Esophagus mucosa (tissue), 1 donor: ENCODE measurements at regions not wholly inside any gene's neighbourhood (a gene's known extent, or its start where the extent isn't known, plus 50 kb on each side); places are given as distances from the start of the nearest gene placed in this dataset.

ENCODE experiments used
- ATAC-seq: fragments of 200-7000 bp; cut with Tn5 transposase; one replicate; pipeline ENCODE4 v1.9.1; 2020
- donor health status: DM: yes; HTN: yes; CAD: no.

DNA sequence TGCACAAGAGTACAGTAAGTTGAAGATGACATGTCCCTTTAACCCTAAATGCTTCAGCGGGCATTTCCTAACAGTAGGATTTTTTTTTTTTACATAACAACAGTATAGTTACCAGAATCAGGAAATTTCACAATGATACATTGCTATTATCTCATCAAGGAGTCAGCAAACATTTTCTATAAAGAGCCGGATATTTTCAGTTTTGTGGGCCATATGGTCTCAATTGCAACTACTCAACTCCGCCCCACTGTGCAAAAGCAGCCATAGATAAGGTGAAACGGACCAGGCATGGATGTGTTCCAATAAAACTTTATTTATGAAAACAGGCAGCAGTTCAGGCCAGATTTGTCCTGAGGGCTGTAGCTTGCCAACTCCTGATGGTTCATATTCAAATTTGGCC is 130.6 kb downstream of the SMAD6 start:
- ATAC-seq = no peak

DNA sequence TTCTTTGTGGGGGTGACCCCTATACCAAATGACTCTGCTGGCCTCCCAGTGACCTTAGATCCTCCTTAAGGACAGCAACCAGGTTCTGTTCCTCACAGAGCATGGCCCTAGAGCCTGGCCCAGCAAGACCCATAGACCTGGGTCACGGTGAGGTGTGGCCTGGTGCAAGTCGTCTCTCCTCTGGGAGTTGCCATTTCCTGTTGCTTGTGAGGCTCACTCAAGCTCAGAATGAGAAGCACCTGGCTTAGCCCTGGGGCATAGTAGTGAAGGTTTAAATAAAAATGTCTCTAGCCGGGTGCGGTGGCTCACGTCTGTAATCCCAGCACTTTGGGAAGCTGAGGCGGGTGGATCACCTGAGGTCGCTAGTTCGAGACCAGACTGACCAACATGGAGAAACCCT is 131.3 kb downstream of the SMAD6 start:
- ATAC-seq = peak; percentile 72

GRCh38 chr15:66833803-66834202 is 131.8 kb downstream of the SMAD6 start:
- no peak for ATAC-seq

DNA sequence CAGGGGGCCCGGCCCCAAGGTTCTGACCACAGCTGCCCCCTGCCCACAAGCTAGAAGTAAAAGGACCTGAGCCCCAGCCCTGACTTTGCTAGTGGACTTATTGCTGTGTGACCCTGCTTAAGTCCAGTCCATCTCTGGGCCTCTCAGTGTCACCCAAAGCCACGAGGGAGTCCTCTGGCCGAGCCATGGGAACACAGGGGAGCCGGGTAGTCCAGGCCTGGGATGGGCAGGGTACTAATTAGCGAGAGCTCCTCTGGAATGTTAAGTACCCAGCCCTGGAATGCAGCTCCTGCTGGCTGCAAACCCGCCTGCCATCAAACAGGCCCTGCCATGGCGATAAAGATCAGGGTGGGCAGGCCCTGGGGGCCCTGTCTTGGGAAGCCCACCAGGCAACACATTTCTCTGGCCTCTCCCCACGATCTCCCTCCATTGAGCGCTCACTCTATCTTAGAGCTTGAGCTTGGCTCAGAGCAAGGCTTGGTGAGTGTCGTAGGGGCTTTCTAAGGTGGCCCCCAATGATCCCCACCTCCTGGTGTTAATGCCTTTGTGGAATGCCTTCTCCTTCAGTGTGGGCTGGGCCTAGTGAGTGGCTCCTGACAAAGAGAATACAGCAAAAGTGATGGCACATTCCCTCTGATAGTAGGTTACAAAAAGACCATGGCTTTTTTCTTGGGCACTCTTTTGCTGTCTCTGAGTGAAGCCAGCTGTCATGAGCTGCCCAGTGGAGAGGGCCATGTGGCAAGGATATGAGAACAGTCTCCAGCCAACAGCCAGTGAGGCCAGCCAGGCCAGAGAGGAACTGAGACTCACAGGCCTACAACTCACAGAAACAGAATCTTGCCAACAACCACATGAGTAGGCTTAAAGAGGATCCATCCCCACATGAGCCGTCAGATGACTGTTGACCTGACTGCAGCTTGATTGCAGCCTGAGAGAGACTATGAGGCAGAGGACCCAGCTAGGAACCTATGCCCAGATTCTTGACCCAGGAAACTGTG is 133.1 kb downstream of the SMAD6 start:
- ATAC-seq = no peak

DNA sequence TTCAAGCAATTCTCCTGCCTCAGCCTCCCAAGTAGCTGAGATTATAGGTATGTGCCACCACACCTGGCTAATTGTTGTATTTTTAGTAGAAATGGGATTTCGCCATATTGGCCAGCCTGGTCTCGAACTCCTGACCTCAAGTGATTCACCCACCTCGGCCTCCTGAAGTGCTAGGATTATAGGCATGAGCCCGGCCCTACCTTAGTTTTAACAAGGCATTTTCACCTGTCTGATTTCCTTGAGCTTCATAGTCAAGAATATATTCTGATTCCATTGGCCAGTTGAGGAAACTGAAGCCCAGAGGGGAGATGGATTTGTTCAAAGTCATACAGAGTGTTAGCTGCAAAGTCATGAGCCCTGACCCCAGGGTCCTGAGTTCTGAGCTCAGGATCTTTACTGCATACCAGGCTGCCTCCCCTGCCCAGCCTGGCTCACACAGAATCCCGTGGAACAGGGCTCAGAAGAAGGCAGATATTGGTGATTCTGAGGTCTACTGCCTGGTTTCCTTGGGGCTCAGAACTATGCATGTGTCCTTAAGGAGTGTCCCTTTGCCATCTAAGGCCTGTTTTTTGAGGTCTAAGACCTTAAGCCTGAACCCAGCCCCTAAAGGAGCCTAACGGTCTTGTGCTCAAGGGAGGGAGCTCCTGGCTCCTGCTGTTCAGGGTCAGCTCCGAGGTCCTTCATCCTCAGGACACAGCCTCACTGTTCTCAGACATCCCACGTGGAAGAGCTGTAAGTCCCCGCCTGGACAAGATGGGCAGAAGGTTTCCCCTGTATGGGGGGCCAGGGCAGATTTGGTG is 134.4 kb downstream of the SMAD6 start:
- ATAC-seq = no peak

GRCh38 chr15:66838202-66838601 is 136.2 kb downstream of the SMAD6 start:
- no peak for ATAC-seq

GRCh38 chr15:66838671-66839239 is 136.7 kb downstream of the SMAD6 start:
- ATAC-seq = no peak

DNA sequence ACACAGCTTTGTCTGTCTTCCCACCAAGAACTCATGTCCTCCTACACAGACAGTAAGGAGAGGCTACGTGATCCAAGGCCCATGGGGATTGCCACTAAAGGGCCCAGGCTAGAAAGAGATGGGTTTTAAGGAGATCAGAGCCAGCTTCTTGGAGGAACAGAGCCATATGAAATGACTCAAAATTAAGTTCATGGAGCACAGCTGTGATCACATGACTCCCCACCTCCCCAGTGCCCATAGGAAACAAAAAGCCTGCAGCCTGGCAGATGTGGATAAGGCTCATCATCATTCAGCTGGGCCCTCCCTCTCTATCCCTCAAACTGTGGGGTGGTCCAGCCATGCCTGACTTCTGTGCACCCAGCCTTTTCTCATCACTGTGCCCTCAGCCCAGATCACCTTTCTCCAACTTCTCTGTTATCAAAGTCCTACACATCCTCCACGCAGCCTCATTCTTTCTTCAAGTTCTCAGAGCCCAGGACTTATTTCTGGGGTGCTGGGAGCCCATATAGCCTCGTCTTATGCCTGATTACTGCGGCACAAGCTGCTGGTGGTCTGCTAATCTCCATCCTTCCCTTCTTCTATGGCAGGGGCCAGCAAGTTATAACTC is 137.6 kb downstream of the SMAD6 start:
- ATAC-seq = no peak

GRCh38 chr15:66840615-66841390 is 138.8 kb downstream of the SMAD6 start:
- ATAC-seq = no peak

- ATAC-seq = peak; percentile 94
Observed at GRCh38 chr15:66841953-66842681, 140.1 kb downstream of the SMAD6 start.

DNA sequence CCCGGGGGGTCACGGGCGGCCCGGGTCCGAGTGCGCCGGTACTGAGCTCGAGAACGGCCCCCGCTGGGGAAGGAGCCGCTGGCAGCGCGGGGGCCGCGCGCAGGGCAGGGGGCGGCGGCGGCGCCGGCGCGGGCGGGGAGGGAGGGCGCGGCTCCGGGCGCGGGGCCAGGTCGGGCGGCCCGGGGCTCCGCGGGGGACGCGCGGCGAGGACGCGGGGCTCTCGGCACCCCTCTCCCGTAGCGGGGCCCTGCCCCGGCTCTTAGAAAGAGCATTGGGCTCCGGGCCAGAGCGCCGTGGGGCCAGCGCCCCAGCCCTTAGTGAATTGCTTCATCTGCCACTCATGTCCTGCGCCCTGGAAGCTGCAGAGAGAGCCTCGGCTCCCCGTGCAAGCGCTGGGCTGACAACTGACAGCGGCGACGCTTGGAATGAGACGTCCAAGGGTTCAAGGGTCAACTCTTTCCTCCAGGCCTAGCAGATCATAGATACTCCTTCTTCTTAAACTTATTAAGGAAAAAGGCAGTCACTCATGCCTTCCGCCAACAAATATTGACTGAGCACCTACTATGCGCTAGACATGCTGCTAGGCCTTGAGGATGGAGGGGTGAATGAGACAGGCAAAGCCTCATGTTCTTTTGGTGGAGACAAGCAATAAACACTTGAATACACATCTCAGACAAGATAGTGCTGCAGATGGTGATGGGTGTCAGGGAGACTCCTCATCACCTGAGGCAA is 140.8 kb downstream of the SMAD6 start:
- ATAC-seq = peak; percentile 21

- no peak for ATAC-seq
Observed at GRCh38 chr15:66843581-66843980, 141.5 kb downstream of the SMAD6 start.

GRCh38 chr15:66844041-66844746 is 142.2 kb downstream of the SMAD6 start:
- ATAC-seq = no peak

DNA sequence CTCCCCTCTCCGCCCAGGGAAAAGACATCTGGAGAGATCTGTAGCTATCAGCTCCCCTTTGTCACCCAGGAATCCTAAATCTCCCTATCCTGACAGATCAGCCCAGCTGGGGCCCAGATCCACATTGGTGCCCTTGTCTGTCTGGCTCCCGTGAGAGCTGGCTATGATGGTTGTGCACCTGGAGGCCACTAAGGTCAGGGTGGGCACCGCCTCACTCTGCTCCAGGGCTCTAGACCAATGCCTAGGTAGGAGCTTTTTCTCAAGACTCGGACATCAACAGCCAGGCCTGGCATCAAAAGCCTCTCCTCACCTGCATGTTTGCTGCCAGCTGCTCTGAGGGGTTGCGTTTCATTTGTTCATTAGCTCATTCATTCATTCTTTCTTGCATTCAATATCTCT is 142.7 kb downstream of the SMAD6 start:
- ATAC-seq = no peak

GRCh38 chr15:66845266-66845785 is 143.3 kb downstream of the SMAD6 start:
- ATAC-seq = no peak

GRCh38 chr15:66846031-66846430 is 144.0 kb downstream of the SMAD6 start:
- ATAC-seq = no peak

DNA sequence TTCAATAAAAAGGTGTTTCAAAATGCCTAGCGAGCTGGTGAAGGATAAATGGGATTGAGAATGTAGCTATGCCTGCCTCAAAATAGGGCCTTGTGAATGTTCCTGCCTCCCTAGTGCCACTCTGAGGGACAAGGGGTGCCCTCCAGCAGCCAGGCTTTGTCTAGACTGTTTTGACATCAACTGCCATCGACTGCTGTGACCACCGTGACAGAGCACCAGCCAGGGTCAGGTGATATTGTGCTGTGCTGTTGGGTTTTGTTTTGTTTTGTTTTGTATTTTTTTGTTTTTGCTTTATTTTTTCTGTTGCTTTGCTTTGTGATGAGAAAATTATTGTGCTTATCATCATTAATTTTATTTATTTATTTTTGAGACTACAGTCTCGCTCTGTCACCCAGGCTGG is 144.8 kb downstream of the SMAD6 start:
- no peak for ATAC-seq

DNA sequence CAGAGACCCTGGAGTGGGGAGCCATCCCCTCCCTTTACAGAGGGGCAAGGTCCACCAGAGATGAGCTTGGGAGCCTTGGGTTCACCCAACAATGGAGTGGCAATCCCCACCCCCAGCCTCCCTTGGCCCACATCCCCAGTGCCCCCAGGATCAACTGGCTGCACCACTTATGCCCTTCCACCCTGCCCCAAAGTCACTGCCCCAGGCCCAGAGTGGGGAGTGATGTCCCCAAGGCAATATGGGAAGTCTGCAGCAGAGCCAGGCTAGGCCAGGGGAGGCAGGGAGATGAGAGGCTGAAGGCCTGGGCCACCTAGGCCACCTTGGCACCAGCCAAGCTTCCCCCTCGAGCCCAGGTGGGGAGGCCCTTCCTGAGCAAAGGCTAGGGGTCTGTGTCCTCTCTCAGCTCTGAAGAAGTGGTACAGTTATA is 145.5 kb downstream of the SMAD6 start:
- no peak for ATAC-seq

DNA sequence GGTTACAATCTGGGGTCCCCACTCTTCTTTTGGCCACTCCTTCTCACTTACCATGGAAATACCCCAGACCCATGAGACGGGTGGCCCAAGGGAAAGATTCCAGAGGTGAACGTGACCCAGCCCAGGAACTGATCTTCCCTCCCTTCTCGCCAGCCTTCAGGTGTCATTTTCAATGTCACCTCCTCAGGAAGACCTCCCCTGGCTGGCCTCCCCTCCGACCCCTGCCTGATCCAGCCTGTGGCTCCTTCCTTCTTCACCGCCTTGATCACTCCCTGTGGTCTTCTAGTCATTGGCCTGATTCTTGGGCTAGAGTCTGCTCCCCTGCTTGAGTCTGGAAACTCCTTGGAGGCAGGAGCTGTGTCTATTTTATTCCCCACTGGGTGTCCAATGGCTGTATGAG is 146.1 kb downstream of the SMAD6 start:
- ATAC-seq = no peak
